MM.1S (cell line): ENCODE measurements at regions not wholly inside any gene's neighbourhood (a gene's known extent, or its start where the extent isn't known, plus 50 kb on each side); places are given as distances from the start of the nearest gene placed in this dataset.

Source experiments
- DNase-seq: peaks from one replicate; pipeline ENCODE4 v3.0.0-alpha.2; 2015
- H2AFZ ChIP-seq: fragments of 300-600 bp; sonication (generic); 2 replicates; pipeline ENCODE4 v1.6.0; 2016; ENCODE audit warnings: antibody characterized with exemption, low read length
- H3F3A ChIP-seq: fragments of 300-600 bp; sonication (generic); 2 replicates; pipeline ENCODE4 v1.6.1; 2016; ENCODE audit warnings: mild to moderate bottlenecking, antibody characterized with exemption, low read length, moderate library complexity, mixed read lengths; ENCODE audit not compliant: insufficient read depth
- H3K27ac ChIP-seq: fragments of 300-600 bp; sonication (generic); 2 replicates; pipeline ENCODE4 v1.5.1; 2016; ENCODE audit warnings: mild to moderate bottlenecking, low read length
- H3K27me3 ChIP-seq: fragments of 300-600 bp; sonication (generic); replicated peaks from 2 replicates; pipeline ENCODE4 v1.6.0; 2016; ENCODE audit warnings: low read length; ENCODE audit not compliant: insufficient read depth
- H3K36me3 ChIP-seq: fragments of 300-600 bp; sonication (generic); replicated peaks from 2 replicates; pipeline ENCODE4 v1.6.1; 2016; ENCODE audit warnings: mild to moderate bottlenecking, low read length, mixed read lengths; ENCODE audit not compliant: insufficient read depth
- H3K4me1 ChIP-seq: fragments of 300-600 bp; sonication (generic); 2 replicates; pipeline ENCODE4 v1.6.1; 2016; ENCODE audit warnings: low read length, mixed read lengths
- H3K4me2 ChIP-seq: fragments of 300-600 bp; sonication (generic); 2 replicates; pipeline ENCODE4 v1.6.0; 2016; ENCODE audit warnings: low read depth, low read length
- H3K4me3 ChIP-seq: fragments of 300-600 bp; sonication (generic); 2 replicates; pipeline ENCODE4 v1.5.1; 2016; ENCODE audit warnings: low read length, mixed read lengths
- H3K79me2 ChIP-seq: fragments of 300-600 bp; sonication (generic); 2 replicates; pipeline ENCODE4 v1.6.1; 2016; ENCODE audit warnings: mixed run types, low read length, mixed read lengths
- H3K9ac ChIP-seq: fragments of 300-600 bp; sonication (generic); 2 replicates; pipeline ENCODE4 v1.6.1; 2016; ENCODE audit warnings: low read length, mixed read lengths
- H3K9me2 ChIP-seq: fragments of 300-600 bp; sonication (generic); replicated peaks from 2 replicates; pipeline ENCODE4 v1.6.1; 2016; ENCODE audit warnings: mild to moderate bottlenecking, low read length, mixed read lengths; ENCODE audit not compliant: insufficient read depth
- H3K9me3 ChIP-seq: fragments of 300-600 bp; sonication (generic); replicated peaks from 2 replicates; pipeline ENCODE4 v1.6.1; 2016; ENCODE audit warnings: mild to moderate bottlenecking, low read length, mixed read lengths; ENCODE audit not compliant: insufficient read depth
- H4K20me1 ChIP-seq: fragments of 300-600 bp; sonication (generic); 2 replicates; pipeline ENCODE4 v1.6.1; 2016; ENCODE audit warnings: mild to moderate bottlenecking, low read length, moderate library complexity, mixed read lengths; ENCODE audit not compliant: insufficient read depth
- EZH2 ChIP-seq: fragments of 300-600 bp; sonication (generic); optimal IDR thresholded peaks from 2 replicates; pipeline ENCODE3; 2017; ENCODE audit warnings: low read depth, mild to moderate bottlenecking, antibody characterized with exemption, low read length, mixed read lengths
- EZH2phosphoT487 ChIP-seq: fragments of 300-600 bp; sonication (generic); IDR thresholded peaks from 2 replicates; pipeline ENCODE4 v1.6.1; 2018; ENCODE audit warnings: antibody characterized with exemption, low read length
- TF ChIP-seq, protein P1 (sequence below): fragments of 300-600 bp; sonication (generic); IDR thresholded peaks from 2 replicates; pipeline ENCODE4 v1.5.1; 2016; ENCODE audit warnings: antibody characterized with exemption, low read length, mixed read lengths

DNA sequence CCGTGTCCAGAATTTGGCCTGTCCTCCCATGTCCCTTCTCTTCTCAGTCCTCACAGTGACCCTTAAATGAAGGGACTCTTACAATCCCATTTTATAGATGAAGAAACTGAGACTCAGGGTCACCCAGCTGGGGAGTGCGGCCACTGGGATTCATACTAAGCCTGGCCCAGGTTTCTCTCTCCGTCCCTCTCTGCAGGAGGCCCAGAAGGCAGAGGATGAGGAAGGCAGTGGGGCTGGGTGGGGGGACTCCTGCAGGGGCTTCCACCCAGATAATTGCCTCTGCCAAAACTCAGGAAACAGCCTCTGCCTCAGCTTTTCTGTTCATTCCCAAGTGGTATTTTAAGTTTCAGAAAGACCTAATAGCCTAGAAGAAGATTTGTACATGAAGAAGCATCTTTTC, 299.8 kb downstream of the MATN1 start:
- Histone ChIP-seq H3K4me2 (no peak overlapping the region), H3K9me3 (no peaks in the 10 kb centered on the region), H3K27ac (no peak overlapping the region), H4K20me1 (no peaks in the 10 kb centered on the region), H3F3A (no peaks in the 10 kb centered on the region), H3K4me1 (no peaks in the 10 kb centered on the region), H3K27me3 (peaks cover 91% of the 10 kb centered on the region), H3K79me2 (no peaks in the 10 kb centered on the region), H2AFZ (no peak overlapping the region), H3K36me3 (no peaks in the 10 kb centered on the region), H3K9ac (no peak overlapping the region), H3K9me2 (no peaks in the 10 kb centered on the region), H3K4me3 (no peak overlapping the region)
- no peak for DNase-seq
- TF ChIP-seq EZH2 (no peak), EZH2phosphoT487 (no peak)
- TF ChIP-seq, protein P1, sequence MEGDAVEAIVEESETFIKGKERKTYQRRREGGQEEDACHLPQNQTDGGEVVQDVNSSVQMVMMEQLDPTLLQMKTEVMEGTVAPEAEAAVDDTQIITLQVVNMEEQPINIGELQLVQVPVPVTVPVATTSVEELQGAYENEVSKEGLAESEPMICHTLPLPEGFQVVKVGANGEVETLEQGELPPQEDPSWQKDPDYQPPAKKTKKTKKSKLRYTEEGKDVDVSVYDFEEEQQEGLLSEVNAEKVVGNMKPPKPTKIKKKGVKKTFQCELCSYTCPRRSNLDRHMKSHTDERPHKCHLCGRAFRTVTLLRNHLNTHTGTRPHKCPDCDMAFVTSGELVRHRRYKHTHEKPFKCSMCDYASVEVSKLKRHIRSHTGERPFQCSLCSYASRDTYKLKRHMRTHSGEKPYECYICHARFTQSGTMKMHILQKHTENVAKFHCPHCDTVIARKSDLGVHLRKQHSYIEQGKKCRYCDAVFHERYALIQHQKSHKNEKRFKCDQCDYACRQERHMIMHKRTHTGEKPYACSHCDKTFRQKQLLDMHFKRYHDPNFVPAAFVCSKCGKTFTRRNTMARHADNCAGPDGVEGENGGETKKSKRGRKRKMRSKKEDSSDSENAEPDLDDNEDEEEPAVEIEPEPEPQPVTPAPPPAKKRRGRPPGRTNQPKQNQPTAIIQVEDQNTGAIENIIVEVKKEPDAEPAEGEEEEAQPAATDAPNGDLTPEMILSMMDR: no peak

DNA sequence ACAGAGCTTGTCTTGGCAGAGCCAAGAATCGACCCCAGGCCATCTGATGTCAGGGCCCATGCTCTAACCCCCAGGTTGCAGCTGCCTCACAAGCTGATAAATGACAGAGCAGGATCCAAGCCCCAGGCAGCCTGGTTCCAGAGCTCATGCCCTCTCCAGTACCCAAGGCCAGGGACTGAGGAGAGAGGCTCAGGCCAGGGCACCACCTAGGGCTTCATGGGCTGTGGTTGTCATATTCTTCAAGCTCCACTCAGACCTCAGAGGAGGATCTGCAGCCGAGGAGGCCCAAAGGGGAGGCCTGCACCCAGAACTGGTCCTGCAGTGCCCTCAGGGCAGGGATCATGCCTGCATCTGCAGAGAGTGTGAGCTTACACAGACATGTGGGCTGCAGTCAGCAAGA, 301.1 kb downstream of the MATN1 start:
- Histone ChIP-seq H3K9me2 (no peaks in the 10 kb centered on the region), H3K27ac (no peak overlapping the region), H3K36me3 (no peaks in the 10 kb centered on the region), H3K4me3 (no peak overlapping the region), H3K27me3 (peaks cover 94% of the 10 kb centered on the region), H3F3A (no peaks in the 10 kb centered on the region), H4K20me1 (no peaks in the 10 kb centered on the region), H2AFZ (no peak overlapping the region), H3K9me3 (no peaks in the 10 kb centered on the region), H3K4me1 (no peaks in the 10 kb centered on the region), H3K9ac (no peak overlapping the region), H3K79me2 (no peaks in the 10 kb centered on the region), H3K4me2 (no peak overlapping the region)
- no peak for DNase-seq
- TF ChIP-seq EZH2 (no peak), EZH2phosphoT487 (no peak)
- TF ChIP-seq, protein P1: no peak

DNA sequence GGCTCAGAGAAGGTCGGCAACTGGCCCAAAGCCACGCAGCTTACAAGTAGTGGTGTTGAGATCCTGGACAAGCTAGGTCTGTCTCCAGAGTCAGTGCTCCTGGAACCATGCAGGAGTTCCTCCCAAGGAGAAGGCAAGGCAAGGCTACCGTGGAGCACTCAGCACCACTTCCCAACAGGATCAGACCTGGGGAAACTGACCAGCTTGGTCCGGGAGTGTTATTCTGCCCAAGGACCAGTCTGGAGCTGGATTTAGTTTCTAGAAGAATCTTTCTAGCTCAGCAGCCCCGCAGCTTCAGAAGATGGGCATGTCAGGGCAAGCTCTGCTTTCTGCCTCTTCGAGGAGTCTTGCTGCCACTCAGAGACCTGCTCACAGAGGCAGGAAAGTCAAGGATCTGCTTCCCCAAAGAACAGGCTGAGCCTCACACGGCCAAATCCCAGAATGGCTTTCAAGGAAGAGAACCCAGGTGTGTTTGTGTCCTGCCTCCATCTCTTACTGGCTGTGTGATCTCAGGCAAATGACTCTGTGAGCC, 302.8 kb downstream of the MATN1 start:
- Histone ChIP-seq H3K27ac (no peak overlapping the region), H3K9me3 (no peaks in the 10 kb centered on the region), H3K9me2 (no peaks in the 10 kb centered on the region), H3K36me3 (no peaks in the 10 kb centered on the region), H2AFZ (no peak overlapping the region), H3F3A (no peaks in the 10 kb centered on the region), H3K79me2 (no peaks in the 10 kb centered on the region), H3K4me1 (no peaks in the 10 kb centered on the region), H4K20me1 (no peaks in the 10 kb centered on the region), H3K9ac (no peak overlapping the region), H3K27me3 (peaks cover 93% of the 10 kb centered on the region), H3K4me3 (no peak overlapping the region), H3K4me2 (no peak overlapping the region)
- TF ChIP-seq EZH2phosphoT487: no peak
- no peak for TF ChIP-seq EZH2
- TF ChIP-seq, protein P1: no peak
- DNase-seq: no peak
